ENCODE measurements at regions not wholly inside any gene's neighbourhood (a gene's known extent, or its start where the extent isn't known, plus 50 kb on each side); places are given as distances from the start of the nearest gene placed in this dataset.
"Not testable (repeated sequence)": the region's sequence is repeated elsewhere in the genome, so short reads cannot be mapped to it uniquely, and the experiment has no call there.

GRCh38 chrX:25878806-25879205 lies 259.3 kb upstream of the MAGEB18 start:
- TF ChIP-seq MAX (IDR thresholded peaks at IDR 0.05; ENCODE audit: low read depth, low read length) (no peak), CTCF (IDR thresholded peaks at IDR 0.05; ENCODE audit: low read depth, low read length) (no peak), POLR2A (IDR thresholded peaks at IDR 0.05; ENCODE audit: extremely low read depth, insufficient read length) (no peak), MYC (IDR thresholded peaks at IDR 0.05; ENCODE audit: low read depth, low read length) (no peak)
- DNase-seq (ENCODE audit: low read depth): no peak
- no peak overlapping the region for H3K4me3 ChIP-seq (ENCODE audit: low read depth, low read length)

- DNase-seq (ENCODE audit: low read depth): not testable (repeated sequence)
Measured at GRCh38 chrX:25882503-25882902, 255.6 kb upstream of the MAGEB18 start.

GRCh38 chrX:25897758-25898157 lies 240.4 kb upstream of the MAGEB18 start:
- TF ChIP-seq MYC (IDR thresholded peaks at IDR 0.05; ENCODE audit: low read depth, low read length) (no peak), CTCF (IDR thresholded peaks at IDR 0.05; ENCODE audit: low read depth, low read length) (no peak), POLR2A (IDR thresholded peaks at IDR 0.05; ENCODE audit: extremely low read depth, insufficient read length) (no peak), MAX (IDR thresholded peaks at IDR 0.05; ENCODE audit: low read depth, low read length) (no peak)
- DNase-seq (ENCODE audit: low read depth): no peak

More at GRCh38 chrX:25882503-25882902, 255.6 kb upstream of the MAGEB18 start:
- H3K4me3 ChIP-seq (ENCODE audit: low read depth, low read length): not testable (repeated sequence)

GRCh38 chrX:25905728-25906127 lies 232.4 kb upstream of the MAGEB18 start:
- DNase-seq (ENCODE audit: low read depth); H3K4me3 ChIP-seq (ENCODE audit: low read depth, low read length): not testable (repeated sequence)

More at GRCh38 chrX:25897758-25898157, 240.4 kb upstream of the MAGEB18 start:
- H3K4me3 ChIP-seq (ENCODE audit: low read depth, low read length): no peak overlapping the region

- H3K4me3 ChIP-seq (ENCODE audit: low read depth, low read length): no peak overlapping the region
- TF ChIP-seq POLR2A (IDR thresholded peaks at IDR 0.05; ENCODE audit: extremely low read depth, insufficient read length) (no peak), MYC (IDR thresholded peaks at IDR 0.05; ENCODE audit: low read depth, low read length) (no peak), CTCF (IDR thresholded peaks at IDR 0.05; ENCODE audit: low read depth, low read length) (no peak)
- no peak for DNase-seq (ENCODE audit: low read depth)
Measured at GRCh38 chrX:25925946-25926345, 212.2 kb upstream of the MAGEB18 start.

- no peak for DNase-seq (ENCODE audit: low read depth)
- no peak for TF ChIP-seq MAX (IDR thresholded peaks at IDR 0.05; ENCODE audit: low read depth, low read length)
- TF ChIP-seq POLR2A (IDR thresholded peaks at IDR 0.05; ENCODE audit: extremely low read depth, insufficient read length): no peak
- no peak for TF ChIP-seq CTCF (IDR thresholded peaks at IDR 0.05; ENCODE audit: low read depth, low read length)
- no peak for TF ChIP-seq MYC (IDR thresholded peaks at IDR 0.05; ENCODE audit: low read depth, low read length)
- H3K4me3 ChIP-seq (ENCODE audit: low read depth, low read length): no peak overlapping the region
Measured at GRCh38 chrX:25928316-25928715, 209.8 kb upstream of the MAGEB18 start.

GRCh38 chrX:25941087-25941486 lies 197.1 kb upstream of the MAGEB18 start:
- no peak overlapping the region for H3K4me3 ChIP-seq (ENCODE audit: low read depth, low read length)
- DNase-seq (ENCODE audit: low read depth): no peak
- no peak for TF ChIP-seq POLR2A (IDR thresholded peaks at IDR 0.05; ENCODE audit: extremely low read depth, insufficient read length)
- no peak for TF ChIP-seq MAX (IDR thresholded peaks at IDR 0.05; ENCODE audit: low read depth, low read length)
- TF ChIP-seq MYC (IDR thresholded peaks at IDR 0.05; ENCODE audit: low read depth, low read length): no peak
- no peak for TF ChIP-seq CTCF (IDR thresholded peaks at IDR 0.05; ENCODE audit: low read depth, low read length)
